ENCODE measurements at regions not wholly inside any gene's neighbourhood (a gene's known extent, or its start where the extent isn't known, plus 50 kb on each side); places are given as distances from the start of the nearest gene placed in this dataset.
"Not testable (repeated sequence)": the region's sequence is repeated elsewhere in the genome, so short reads cannot be mapped to it uniquely, and the experiment has no call there.

- DNase-seq (ENCODE audit: low read depth in 2 of 2): no peak
These were observed 325.6 kb upstream of the SOX14 start for GRCh38 chr3:137438561-137438960.

DNA sequence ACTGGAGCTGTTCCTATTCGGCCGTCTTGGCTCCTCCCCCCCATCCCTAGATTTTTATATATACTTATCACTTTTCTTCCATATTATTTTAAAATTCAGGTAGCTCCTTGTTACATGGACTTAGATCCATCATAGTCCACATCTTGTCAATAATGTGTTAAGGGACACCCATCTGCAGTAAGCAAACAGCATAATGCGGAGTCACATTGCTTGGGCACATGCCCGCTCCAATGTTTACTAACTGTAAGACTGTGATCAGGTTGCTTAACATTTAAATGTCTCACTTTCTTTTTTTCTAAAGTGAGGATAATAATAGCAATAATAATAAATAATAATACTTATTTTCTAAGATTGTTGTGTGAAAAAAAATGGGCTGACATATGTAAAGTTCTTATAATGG, 303.2 kb upstream of the SOX14 start:
- no peak for DNase-seq (ENCODE audit: low read depth in 2 of 2)

GRCh38 chr3:137463131-137463530, 301.0 kb upstream of the SOX14 start:
- DNase-seq (ENCODE audit: low read depth in 2 of 2): no peak

DNA sequence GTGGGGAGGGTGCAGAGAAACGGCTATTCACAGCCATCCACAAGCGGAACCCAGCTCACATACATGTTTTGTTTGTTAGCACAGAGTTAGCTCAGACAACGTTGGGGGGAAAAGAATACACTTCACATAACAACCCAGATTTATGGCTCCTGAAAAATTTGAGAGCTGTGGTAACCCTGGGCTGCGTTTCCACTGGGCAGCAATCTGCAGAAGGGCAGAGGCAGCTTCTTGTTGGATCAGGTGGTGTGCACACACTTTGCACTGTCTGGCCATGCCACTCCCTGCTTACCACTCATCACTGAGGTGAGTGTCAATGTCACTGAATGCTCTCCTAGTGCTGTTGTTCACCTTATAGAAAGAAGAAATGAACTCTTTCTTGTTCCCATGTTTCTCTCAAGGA, 299.8 kb upstream of the SOX14 start:
- no peak for DNase-seq (ENCODE audit: low read depth in 2 of 2)

DNA sequence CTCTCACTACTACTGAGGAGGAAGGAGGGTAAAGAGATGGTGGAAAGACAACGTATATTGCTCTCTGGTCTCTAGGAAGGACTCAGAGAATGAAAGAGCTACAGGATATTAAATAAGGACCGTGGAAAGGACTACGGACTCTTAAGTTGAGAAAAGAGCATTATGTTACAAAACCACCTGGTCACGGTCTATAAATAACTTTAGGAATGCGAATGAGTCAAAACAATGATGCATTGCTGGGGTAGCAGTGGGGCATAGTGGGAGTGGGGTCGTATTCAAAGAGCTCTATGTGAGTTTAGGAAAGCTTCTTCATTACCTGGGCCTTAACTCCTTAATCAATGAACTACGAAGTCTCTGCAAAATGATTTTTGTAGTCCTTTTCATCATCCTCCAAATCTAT, 295.7 kb upstream of the SOX14 start:
- DNase-seq (ENCODE audit: low read depth in 2 of 2): no peak

GRCh38 chr3:137469263-137469662, 294.9 kb upstream of the SOX14 start:
- no peak for DNase-seq (ENCODE audit: low read depth in 2 of 2)

- no peak for DNase-seq (ENCODE audit: low read depth in 2 of 2)
These were observed 293.0 kb upstream of the SOX14 start for GRCh38 chr3:137471130-137471529.

GRCh38 chr3:137471558-137472204, 292.4 kb upstream of the SOX14 start:
- no peak for DNase-seq (ENCODE audit: low read depth in 2 of 2)

- no peak for DNase-seq (ENCODE audit: low read depth in 2 of 2)
These were observed 286.5 kb upstream of the SOX14 start for GRCh38 chr3:137477614-137478013.

GRCh38 chr3:137509354-137510045, 254.6 kb upstream of the SOX14 start:
- no peak for DNase-seq (ENCODE audit: low read depth in 2 of 2)

GRCh38 chr3:137511655-137512054, 252.5 kb upstream of the SOX14 start:
- no peak for DNase-seq (ENCODE audit: low read depth in 2 of 2)

DNA sequence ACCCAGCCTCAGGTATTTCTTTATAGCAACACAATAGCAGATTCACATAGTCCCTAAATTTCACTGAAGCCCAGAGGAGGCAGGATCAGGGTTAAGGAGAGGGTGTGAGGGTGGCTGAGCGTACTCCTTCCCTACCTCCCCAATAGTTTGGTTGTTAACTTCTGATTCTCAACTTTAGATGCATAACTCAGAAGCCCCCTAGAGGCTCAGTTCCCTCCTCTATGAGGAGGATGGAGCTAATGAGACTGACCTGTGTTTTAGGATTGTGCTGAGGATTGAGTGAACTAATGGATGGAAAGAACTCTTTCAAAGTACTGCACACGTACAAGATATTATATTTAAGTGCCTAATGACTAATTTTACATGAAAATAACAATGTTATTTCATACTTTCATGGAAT, 249.3 kb upstream of the SOX14 start:
- DNase-seq (ENCODE audit: low read depth in 2 of 2): no peak

GRCh38 chr3:137519602-137520001, 244.5 kb upstream of the SOX14 start:
- DNase-seq (ENCODE audit: low read depth in 2 of 2): no peak

GRCh38 chr3:137524751-137525150, 239.4 kb upstream of the SOX14 start:
- no peak for DNase-seq (ENCODE audit: low read depth in 2 of 2)

GRCh38 chr3:137525471-137525870, 238.6 kb upstream of the SOX14 start:
- DNase-seq (ENCODE audit: low read depth in 2 of 2): no peak

DNA sequence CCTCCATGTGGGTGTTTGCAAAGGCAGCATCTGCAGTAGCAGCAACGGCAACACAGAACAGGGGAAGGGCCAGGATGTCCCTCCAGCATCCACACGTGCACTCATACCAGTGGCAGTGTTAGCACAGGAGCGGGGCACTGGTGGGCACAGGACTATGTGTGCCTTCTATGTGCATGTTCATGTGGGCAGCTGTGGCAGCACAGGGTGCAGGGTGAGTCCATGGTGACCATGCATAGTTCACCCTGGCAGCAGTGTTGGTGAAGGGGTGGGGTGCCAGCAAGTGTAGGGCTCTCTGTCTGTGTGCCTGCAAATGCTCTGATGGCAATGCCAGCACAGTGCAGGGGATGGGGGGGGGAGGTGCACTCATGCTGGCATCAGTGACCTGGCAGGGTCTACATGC, 222.1 kb upstream of the SOX14 start:
- DNase-seq (ENCODE audit: low read depth in 2 of 2): no peak

GRCh38 chr3:137554242-137554641, 209.9 kb upstream of the SOX14 start:
- DNase-seq (ENCODE audit: low read depth in 2 of 2): no peak

DNA sequence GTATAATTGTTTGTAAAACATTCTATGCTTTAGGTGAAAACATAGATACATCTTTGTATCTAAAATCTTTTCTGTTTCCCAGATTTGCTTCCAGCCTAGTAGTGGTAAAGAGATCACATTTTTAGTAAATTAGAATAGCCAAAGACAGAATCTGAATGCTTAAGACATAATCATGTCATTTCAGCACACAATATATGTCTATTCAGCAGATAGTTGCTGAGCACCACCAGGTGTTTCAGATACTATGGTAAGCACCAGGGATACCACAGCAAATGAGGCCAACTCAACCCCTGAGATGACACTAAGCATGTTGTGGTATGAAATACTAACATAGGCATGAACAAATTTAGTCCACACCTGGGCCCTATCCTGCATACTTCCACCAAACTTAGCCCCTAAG, 195.2 kb upstream of the SOX14 start:
- no peak for DNase-seq (ENCODE audit: low read depth in 2 of 2)

DNA sequence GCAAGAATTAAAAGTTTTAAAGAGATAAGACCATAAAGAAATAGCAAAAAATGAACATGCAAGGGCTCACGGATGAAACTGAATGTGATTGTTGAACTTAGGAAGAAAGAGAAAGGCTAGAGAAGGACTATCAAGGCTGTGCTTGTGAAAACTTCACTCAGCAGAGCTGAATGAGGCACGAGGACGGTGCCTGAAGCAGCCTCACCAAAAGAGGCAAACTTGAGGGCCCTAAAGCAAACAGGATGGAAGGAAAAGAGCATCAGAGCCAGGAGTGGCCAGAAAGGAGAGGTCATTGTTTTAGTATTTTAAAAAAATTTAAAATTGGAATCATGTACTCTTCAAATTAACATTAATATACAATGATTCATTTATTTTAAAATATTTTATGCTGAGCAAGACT, 191.2 kb upstream of the SOX14 start:
- no peak for DNase-seq (ENCODE audit: low read depth in 2 of 2)

- no peak for DNase-seq (ENCODE audit: low read depth in 2 of 2)
These were observed 181.6 kb upstream of the SOX14 start for GRCh38 chr3:137582484-137582883.

- DNase-seq (ENCODE audit: low read depth in 2 of 2): no peak
These were observed 180.9 kb upstream of the SOX14 start for GRCh38 chr3:137583256-137583655.

GRCh38 chr3:137588871-137589270, 175.2 kb upstream of the SOX14 start:
- no peak for DNase-seq (ENCODE audit: low read depth in 2 of 2)

- DNase-seq (ENCODE audit: low read depth in 2 of 2): not testable (repeated sequence)
These were observed 168.7 kb upstream of the SOX14 start for GRCh38 chr3:137595415-137595814.

DNA sequence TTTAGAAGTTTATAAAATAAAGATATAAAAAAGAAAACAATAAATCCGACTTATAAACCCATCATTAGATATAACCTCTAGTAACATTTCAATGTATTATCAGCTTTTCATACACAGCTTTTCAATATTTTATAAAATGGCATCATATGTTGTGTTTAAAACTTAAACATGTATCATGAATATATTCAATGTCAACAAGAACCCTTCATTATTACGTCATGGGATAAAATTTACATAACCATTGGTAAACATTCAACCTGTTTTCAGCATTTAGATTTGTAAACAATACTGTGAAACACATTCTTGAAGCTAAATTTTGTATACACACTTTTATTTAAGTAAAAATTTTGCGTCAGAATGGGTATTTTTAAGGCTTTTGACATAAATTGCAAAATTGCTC, 153.4 kb upstream of the SOX14 start:
- DNase-seq (ENCODE audit: low read depth in 2 of 2): no peak

Data from stimulated activated CD4-positive, alpha-beta T cell treated with anti-CD3 and anti-CD28 coated beads, Interleukin-15, amount 100 ng/mL, for 48 hours (primary cell).